MM.1S (cell line): ENCODE measurements at regions not wholly inside any gene's neighbourhood (a gene's known extent, or its start where the extent isn't known, plus 50 kb on each side); places are given as distances from the start of the nearest gene placed in this dataset.

ENCODE experiments used
- DNase-seq: peaks from one replicate; pipeline ENCODE4 v3.0.0-alpha.2; 2015
- H2AFZ ChIP-seq: fragments of 300-600 bp; sonication (generic); 2 replicates; pipeline ENCODE4 v1.6.0; 2016; ENCODE audit warnings: antibody characterized with exemption, low read length
- H3F3A ChIP-seq: fragments of 300-600 bp; sonication (generic); 2 replicates; pipeline ENCODE4 v1.6.1; 2016; ENCODE audit warnings: mild to moderate bottlenecking, antibody characterized with exemption, low read length, moderate library complexity, mixed read lengths; ENCODE audit not compliant: insufficient read depth
- H3K27ac ChIP-seq: fragments of 300-600 bp; sonication (generic); 2 replicates; pipeline ENCODE4 v1.5.1; 2016; ENCODE audit warnings: mild to moderate bottlenecking, low read length
- H3K27me3 ChIP-seq: fragments of 300-600 bp; sonication (generic); replicated peaks from 2 replicates; pipeline ENCODE4 v1.6.0; 2016; ENCODE audit warnings: low read length; ENCODE audit not compliant: insufficient read depth
- H3K36me3 ChIP-seq: fragments of 300-600 bp; sonication (generic); replicated peaks from 2 replicates; pipeline ENCODE4 v1.6.1; 2016; ENCODE audit warnings: mild to moderate bottlenecking, low read length, mixed read lengths; ENCODE audit not compliant: insufficient read depth
- H3K4me1 ChIP-seq: fragments of 300-600 bp; sonication (generic); 2 replicates; pipeline ENCODE4 v1.6.1; 2016; ENCODE audit warnings: low read length, mixed read lengths
- H3K4me2 ChIP-seq: fragments of 300-600 bp; sonication (generic); 2 replicates; pipeline ENCODE4 v1.6.0; 2016; ENCODE audit warnings: low read depth, low read length
- H3K4me3 ChIP-seq: fragments of 300-600 bp; sonication (generic); 2 replicates; pipeline ENCODE4 v1.5.1; 2016; ENCODE audit warnings: low read length, mixed read lengths
- H3K79me2 ChIP-seq: fragments of 300-600 bp; sonication (generic); 2 replicates; pipeline ENCODE4 v1.6.1; 2016; ENCODE audit warnings: mixed run types, low read length, mixed read lengths
- H3K9ac ChIP-seq: fragments of 300-600 bp; sonication (generic); 2 replicates; pipeline ENCODE4 v1.6.1; 2016; ENCODE audit warnings: low read length, mixed read lengths
- H3K9me2 ChIP-seq: fragments of 300-600 bp; sonication (generic); replicated peaks from 2 replicates; pipeline ENCODE4 v1.6.1; 2016; ENCODE audit warnings: mild to moderate bottlenecking, low read length, mixed read lengths; ENCODE audit not compliant: insufficient read depth
- H3K9me3 ChIP-seq: fragments of 300-600 bp; sonication (generic); replicated peaks from 2 replicates; pipeline ENCODE4 v1.6.1; 2016; ENCODE audit warnings: mild to moderate bottlenecking, low read length, mixed read lengths; ENCODE audit not compliant: insufficient read depth
- H4K20me1 ChIP-seq: fragments of 300-600 bp; sonication (generic); 2 replicates; pipeline ENCODE4 v1.6.1; 2016; ENCODE audit warnings: mild to moderate bottlenecking, low read length, moderate library complexity, mixed read lengths; ENCODE audit not compliant: insufficient read depth
- CTCF ChIP-seq: fragments of 300-600 bp; sonication (generic); IDR thresholded peaks from 2 replicates; pipeline ENCODE4 v1.5.1; 2016; ENCODE audit warnings: antibody characterized with exemption, low read length, mixed read lengths
- EZH2 ChIP-seq: fragments of 300-600 bp; sonication (generic); optimal IDR thresholded peaks from 2 replicates; pipeline ENCODE3; 2017; ENCODE audit warnings: low read depth, mild to moderate bottlenecking, antibody characterized with exemption, low read length, mixed read lengths
- EZH2phosphoT487 ChIP-seq: fragments of 300-600 bp; sonication (generic); IDR thresholded peaks from 2 replicates; pipeline ENCODE4 v1.6.1; 2018; ENCODE audit warnings: antibody characterized with exemption, low read length

GRCh38 chr14:53391631-53392285, 238.6 kb upstream of the DDHD1 start:
- no peaks in the 10 kb centered on the region for H3K36me3 ChIP-seq
- no peaks in the 10 kb centered on the region for H3K27me3 ChIP-seq
- no peak for TF ChIP-seq CTCF
- TF ChIP-seq EZH2 = no peak
- no peak for TF ChIP-seq EZH2phosphoT487
- H3K9ac ChIP-seq = no peak overlapping the region
- no peaks in the 10 kb centered on the region for H4K20me1 ChIP-seq
- no peak overlapping the region for H3K27ac ChIP-seq
- no peak overlapping the region for H3K4me3 ChIP-seq
- no peaks in the 10 kb centered on the region for H3F3A ChIP-seq
- DNase-seq = no peak
- H2AFZ ChIP-seq = no peak overlapping the region
- H3K4me1 ChIP-seq = no peaks in the 10 kb centered on the region
- no peaks in the 10 kb centered on the region for H3K9me2 ChIP-seq
- H3K4me2 ChIP-seq = no peak overlapping the region
- H3K9me3 ChIP-seq = no peaks in the 10 kb centered on the region
- H3K79me2 ChIP-seq = no peaks in the 10 kb centered on the region

GRCh38 chr14:53391156-53391555, 238.0 kb upstream of the DDHD1 start:
- H2AFZ ChIP-seq = no peak overlapping the region
- no peaks in the 10 kb centered on the region for H3K4me1 ChIP-seq
- no peaks in the 10 kb centered on the region for H3K79me2 ChIP-seq
- no peaks in the 10 kb centered on the region for H3K27me3 ChIP-seq
- H3K9me3 ChIP-seq = no peaks in the 10 kb centered on the region
- H3F3A ChIP-seq = no peaks in the 10 kb centered on the region
- H3K9me2 ChIP-seq = no peaks in the 10 kb centered on the region
- no peak overlapping the region for H3K9ac ChIP-seq
- no peak for DNase-seq
- no peaks in the 10 kb centered on the region for H3K36me3 ChIP-seq
- no peak for TF ChIP-seq EZH2phosphoT487
- no peak for TF ChIP-seq EZH2
- no peak for TF ChIP-seq CTCF
- no peak overlapping the region for H3K4me2 ChIP-seq
- H3K27ac ChIP-seq = no peak overlapping the region
- no peak overlapping the region for H3K4me3 ChIP-seq
- no peaks in the 10 kb centered on the region for H4K20me1 ChIP-seq

- DNase-seq = no peak
- Histone ChIP-seq H3K4me3 (no peak overlapping the region), H3K4me1 (no peaks in the 10 kb centered on the region), H3F3A (no peaks in the 10 kb centered on the region), H3K9ac (no peak overlapping the region), H2AFZ (no peak overlapping the region), H3K9me3 (no peaks in the 10 kb centered on the region), H3K27ac (no peak overlapping the region), H3K79me2 (no peaks in the 10 kb centered on the region), H3K9me2 (no peaks in the 10 kb centered on the region), H3K27me3 (no peaks in the 10 kb centered on the region), H3K4me2 (no peak overlapping the region), H4K20me1 (no peaks in the 10 kb centered on the region), H3K36me3 (no peaks in the 10 kb centered on the region)
- TF ChIP-seq CTCF = no peak
- no peak for TF ChIP-seq EZH2
- no peak for TF ChIP-seq EZH2phosphoT487
Measured at GRCh38 chr14:53390008-53390407, 236.9 kb upstream of the DDHD1 start.
